ENCODE measurements at regions not wholly inside any gene's neighbourhood (a gene's known extent, or its start where the extent isn't known, plus 50 kb on each side); places are given as distances from the start of the nearest gene placed in this dataset.

GRCh38 chr4:60723796-60724195 lies 476.3 kb upstream of the ADGRL3 start:
- CTCF ChIA-PET: no interaction called here
- H3K9me2 ChIP-seq (replicated peaks; ENCODE audit: low read length): no peaks in the 10 kb centered on the region; the same call in 1 of the 2 replicates
- no peaks in the 10 kb centered on the region for H4K20me1 ChIP-seq (ENCODE audit: low read length)
- no peaks in the 10 kb centered on the region for H3K79me2 ChIP-seq (ENCODE audit: low read length)
- intact Hi-C loops (cut with micrococcal nuclease): no loop called here
- POLR2A ChIA-PET (ENCODE audit: unreplicated experiment): no interaction called here
- H3K27ac ChIP-seq (ENCODE audit: low read length): no peak overlapping the region
- no peak overlapping the region for H3K4me2 ChIP-seq (ENCODE audit: low read length)
- DNase-seq (no peak), ATAC-seq (no peak)
- no peak overlapping the region for H3K9ac ChIP-seq (ENCODE audit: low read length)
- no peaks in the 10 kb centered on the region for H3F3A ChIP-seq (ENCODE audit: low read length, unreplicated experiment)
- TF ChIP-seq CTCF (conservative IDR thresholded peaks at IDR 0.05; ENCODE audit: low read depth, low read length) (no peak), EZH2 (IDR thresholded peaks at IDR 0.05; ENCODE audit: low read length, unreplicated experiment) (no peak), EZH2phosphoT487 (IDR thresholded peaks at IDR 0.05; ENCODE audit: borderline replicate concordance, low read length) (no peak)
- H3K4me3 ChIP-seq (ENCODE audit: low read length): no peak overlapping the region
- no peaks in the 10 kb centered on the region for H3K36me3 ChIP-seq (ENCODE audit: low read depth, low read length)
- H2AFZ ChIP-seq (ENCODE audit: low read length): peak overlapping the region; percentile 45; the same call in 1 of the 2 replicates
- no TSS peak for BruUV-seq (replicated peaks)
- no peaks in the 10 kb centered on the region for H3K9me3 ChIP-seq (ENCODE audit: low read length)
- no peaks in the 10 kb centered on the region for H3K27me3 ChIP-seq (ENCODE audit: low read length)
- peaks cover 30% of the 10 kb centered on the region for H3K4me1 ChIP-seq (ENCODE audit: insufficient read depth, low read length)

DNA sequence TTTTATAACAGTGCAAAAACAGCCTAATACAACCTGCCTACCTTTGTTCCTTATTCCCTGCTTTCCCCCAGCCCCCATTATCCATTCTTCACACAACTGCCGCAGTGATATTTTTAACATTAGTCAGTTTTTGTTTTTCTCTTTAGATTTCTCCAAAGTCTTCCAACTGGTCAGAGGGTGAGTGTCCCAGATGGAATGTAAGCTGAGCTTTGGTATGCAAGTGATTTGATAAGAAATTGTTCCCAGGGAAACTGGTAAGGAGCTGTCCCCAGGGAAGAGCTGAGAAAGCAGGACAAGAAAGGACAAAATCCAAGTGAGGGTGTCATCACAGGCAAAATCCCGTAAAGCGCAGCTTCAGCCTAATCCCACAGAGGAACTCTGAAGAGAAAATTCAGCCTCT lies 475.5 kb upstream of the ADGRL3 start:
- peak overlapping the region; percentile 51 for H3K4me2 ChIP-seq (ENCODE audit: low read length)
- intact Hi-C loops (cut with micrococcal nuclease): no loop called here
- H3K9ac ChIP-seq (ENCODE audit: low read length): no peak overlapping the region
- ATAC-seq (peak; percentile 83), DNase-seq (peak; percentile 92)
- no peaks in the 10 kb centered on the region for H3K79me2 ChIP-seq (ENCODE audit: low read length)
- H2AFZ ChIP-seq (ENCODE audit: low read length): peak overlapping the region; percentile 45; the same call in 1 of the 2 replicates
- TF ChIP-seq EZH2phosphoT487 (IDR thresholded peaks at IDR 0.05; ENCODE audit: borderline replicate concordance, low read length): no peak
- TF ChIP-seq CTCF (conservative IDR thresholded peaks at IDR 0.05; ENCODE audit: low read depth, low read length): no peak
- no peak for TF ChIP-seq EZH2 (IDR thresholded peaks at IDR 0.05; ENCODE audit: low read length, unreplicated experiment)
- H3K27ac ChIP-seq (ENCODE audit: low read length): peak overlapping the region; percentile 9; the same call in 1 of the 2 replicates
- H3F3A ChIP-seq (ENCODE audit: low read length, unreplicated experiment): no peaks in the 10 kb centered on the region
- no TSS peak for BruUV-seq (replicated peaks)
- peaks cover 38% of the 10 kb centered on the region for H3K4me1 ChIP-seq (ENCODE audit: insufficient read depth, low read length)
- H3K27me3 ChIP-seq (ENCODE audit: low read length): no peaks in the 10 kb centered on the region
- no peaks in the 10 kb centered on the region for H4K20me1 ChIP-seq (ENCODE audit: low read length)
- no peak overlapping the region for H3K4me3 ChIP-seq (ENCODE audit: low read length)
- no peaks in the 10 kb centered on the region for H3K36me3 ChIP-seq (ENCODE audit: low read depth, low read length)
- POLR2A ChIA-PET (ENCODE audit: unreplicated experiment): no interaction called here
- CTCF ChIA-PET: no interaction called here
- H3K9me3 ChIP-seq (ENCODE audit: low read length): no peaks in the 10 kb centered on the region
- no peaks in the 10 kb centered on the region; the same call in 1 of the 2 replicates for H3K9me2 ChIP-seq (replicated peaks; ENCODE audit: low read length)

- no peaks in the 10 kb centered on the region for H3K79me2 ChIP-seq (ENCODE audit: low read length)
- TF ChIP-seq EZH2phosphoT487 (IDR thresholded peaks at IDR 0.05; ENCODE audit: borderline replicate concordance, low read length) (no peak), EZH2 (IDR thresholded peaks at IDR 0.05; ENCODE audit: low read length, unreplicated experiment) (no peak), CTCF (conservative IDR thresholded peaks at IDR 0.05; ENCODE audit: low read depth, low read length) (no peak)
- H3K9me3 ChIP-seq (ENCODE audit: low read length): no peaks in the 10 kb centered on the region
- peaks cover 39% of the 10 kb centered on the region for H3K4me1 ChIP-seq (ENCODE audit: insufficient read depth, low read length)
- H4K20me1 ChIP-seq (ENCODE audit: low read length): no peaks in the 10 kb centered on the region
- H3K9ac ChIP-seq (ENCODE audit: low read length): no peak overlapping the region
- no peaks in the 10 kb centered on the region for H3F3A ChIP-seq (ENCODE audit: low read length, unreplicated experiment)
- BruUV-seq (replicated peaks): no TSS peak
- H3K4me3 ChIP-seq (ENCODE audit: low read length): no peak overlapping the region
- ChIA-PET POLR2A (ENCODE audit: unreplicated experiment) (no interaction called here), CTCF (no interaction called here)
- no peak overlapping the region for H2AFZ ChIP-seq (ENCODE audit: low read length)
- no peak for DNase-seq
- no peak for ATAC-seq
- no peaks in the 10 kb centered on the region for H3K27me3 ChIP-seq (ENCODE audit: low read length)
- no peak overlapping the region for H3K27ac ChIP-seq (ENCODE audit: low read length)
- no peaks in the 10 kb centered on the region for H3K36me3 ChIP-seq (ENCODE audit: low read depth, low read length)
- intact Hi-C loops (cut with micrococcal nuclease): no loop called here
- no peaks in the 10 kb centered on the region; the same call in 1 of the 2 replicates for H3K9me2 ChIP-seq (replicated peaks; ENCODE audit: low read length)
- no peak overlapping the region for H3K4me2 ChIP-seq (ENCODE audit: low read length)
Measured at GRCh38 chr4:60726779-60727178, 473.3 kb upstream of the ADGRL3 start.

All from PC-3 (cell line).